ENCODE measurements at regions not wholly inside any gene's neighbourhood (a gene's known extent, or its start where the extent isn't known, plus 50 kb on each side); places are given as distances from the start of the nearest gene placed in this dataset.

DNA sequence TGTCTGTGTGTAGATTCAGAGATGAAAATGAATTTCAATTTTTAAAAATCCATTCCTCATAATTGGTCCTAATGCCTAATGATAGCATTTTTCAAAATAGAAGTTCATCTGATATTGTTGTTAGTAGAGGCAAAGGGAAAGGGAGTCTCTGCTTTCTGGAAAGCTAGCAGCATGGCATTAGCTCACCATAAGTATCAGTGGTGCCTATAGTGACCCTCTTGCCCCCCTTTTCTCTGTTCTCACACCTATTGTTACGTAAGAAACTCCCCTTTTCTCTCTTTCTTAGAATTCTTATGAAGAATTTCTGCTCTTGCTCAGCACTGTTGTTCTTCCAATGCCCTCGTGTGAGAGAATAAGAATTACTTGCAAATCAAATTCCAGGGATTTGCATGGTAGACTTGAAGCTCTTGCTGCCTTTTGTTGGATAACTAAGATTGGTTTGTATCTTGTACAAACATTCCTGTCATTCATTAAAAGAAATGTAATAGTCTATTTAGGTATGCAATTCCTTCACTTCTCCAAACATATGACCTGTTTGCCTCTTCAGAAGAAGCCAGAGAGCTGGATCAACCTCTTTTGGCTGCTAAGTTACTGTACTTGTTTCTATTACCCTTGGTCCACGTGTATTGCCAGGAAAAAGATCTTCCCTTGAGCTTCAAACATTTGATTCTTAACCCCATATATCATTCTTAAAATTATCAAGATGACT lies 69.2 kb upstream of the MAGI3 start:
- DNase-seq (ENCODE audit: insufficient read length): no peak
- TF ChIP-seq POLR2A (IDR thresholded peaks at IDR 0.05; ENCODE audit: low read depth, low read length): no peak
- no peak for TF ChIP-seq TAF1 (IDR thresholded peaks at IDR 0.05; ENCODE audit: borderline replicate concordance, low read depth, low read length)
- TF ChIP-seq POLR2AphosphoS5 (IDR thresholded peaks at IDR 0.05; ENCODE audit: low read depth, low read length): no peak
- FAIRE-seq: no peak

GRCh38 chr1:113321771-113322387 lies 68.4 kb upstream of the MAGI3 start:
- no peak for DNase-seq (ENCODE audit: insufficient read length)
- no peak for FAIRE-seq
- TF ChIP-seq TAF1 (IDR thresholded peaks at IDR 0.05; ENCODE audit: borderline replicate concordance, low read depth, low read length) (no peak), POLR2A (IDR thresholded peaks at IDR 0.05; ENCODE audit: low read depth, low read length) (no peak), POLR2AphosphoS5 (IDR thresholded peaks at IDR 0.05; ENCODE audit: low read depth, low read length) (no peak)

DNA sequence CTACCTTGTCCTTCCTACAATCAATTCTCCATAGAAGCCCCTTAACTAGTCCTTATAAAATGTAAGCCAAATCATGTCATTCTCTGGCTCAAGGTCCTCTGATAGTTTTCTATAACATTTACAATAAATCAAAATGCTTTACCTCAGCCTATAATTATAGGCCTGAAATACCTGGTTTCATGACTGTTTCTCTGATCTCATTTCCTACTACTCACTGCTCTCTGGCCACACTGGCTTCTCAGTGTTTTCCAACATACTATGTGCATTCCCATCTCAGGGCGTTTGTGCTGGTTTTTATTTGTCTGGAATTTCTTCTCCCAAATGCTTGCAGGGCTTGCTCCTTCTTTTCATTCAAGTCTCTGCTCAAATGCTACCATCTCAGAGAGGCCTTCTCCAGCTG lies 67.9 kb upstream of the MAGI3 start:
- no peak for TF ChIP-seq POLR2A (IDR thresholded peaks at IDR 0.05; ENCODE audit: low read depth, low read length)
- no peak for TF ChIP-seq POLR2AphosphoS5 (IDR thresholded peaks at IDR 0.05; ENCODE audit: low read depth, low read length)
- no peak for TF ChIP-seq TAF1 (IDR thresholded peaks at IDR 0.05; ENCODE audit: borderline replicate concordance, low read depth, low read length)
- FAIRE-seq (no peak), DNase-seq (ENCODE audit: insufficient read length) (no peak)

DNA sequence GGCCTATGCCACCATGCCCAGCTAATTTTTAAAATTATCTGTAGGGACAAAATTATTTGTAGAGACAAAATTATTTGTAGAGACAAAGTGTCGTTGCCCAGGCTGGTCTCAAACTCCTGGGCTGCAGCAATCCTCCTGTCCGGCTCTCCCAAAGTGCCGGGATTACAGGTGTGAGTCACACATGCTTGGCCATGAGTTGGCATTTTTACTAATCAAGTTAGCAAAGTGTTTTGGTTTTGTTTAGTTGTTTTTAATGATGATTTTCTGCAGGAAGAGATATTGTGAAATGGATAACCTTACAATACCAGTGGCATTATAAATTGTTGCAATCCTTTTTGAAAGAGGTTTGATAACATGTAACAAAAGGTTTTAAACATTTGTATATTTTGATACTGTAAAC lies 65.3 kb upstream of the MAGI3 start:
- FAIRE-seq (no peak), DNase-seq (ENCODE audit: insufficient read length) (no peak)
- TF ChIP-seq TAF1 (IDR thresholded peaks at IDR 0.05; ENCODE audit: borderline replicate concordance, low read depth, low read length) (no peak), POLR2AphosphoS5 (IDR thresholded peaks at IDR 0.05; ENCODE audit: low read depth, low read length) (no peak), POLR2A (IDR thresholded peaks at IDR 0.05; ENCODE audit: low read depth, low read length) (no peak)

DNA sequence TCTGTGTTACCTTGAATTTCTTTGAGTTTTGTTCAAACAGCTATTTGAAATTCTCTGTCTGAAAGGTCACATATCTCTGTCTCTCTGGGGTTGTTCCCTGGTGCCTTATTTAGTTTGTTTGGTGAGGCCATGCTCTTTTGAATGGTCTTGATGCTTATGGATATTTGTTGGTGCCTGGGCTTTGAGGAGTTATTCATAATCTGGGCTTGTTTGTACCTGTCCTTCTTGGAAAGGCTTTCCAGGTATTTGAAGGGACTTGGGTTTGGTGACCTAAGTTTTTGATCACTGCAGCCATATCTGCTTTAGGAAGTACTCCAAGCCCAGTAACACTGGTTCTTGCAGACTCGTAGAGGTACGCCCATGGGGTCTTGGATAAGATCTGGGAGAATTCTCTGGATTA lies 63.3 kb upstream of the MAGI3 start:
- DNase-seq (ENCODE audit: insufficient read length) (no peak), FAIRE-seq (no peak)
- no peak for TF ChIP-seq POLR2A (IDR thresholded peaks at IDR 0.05; ENCODE audit: low read depth, low read length)
- TF ChIP-seq TAF1 (IDR thresholded peaks at IDR 0.05; ENCODE audit: borderline replicate concordance, low read depth, low read length): no peak
- TF ChIP-seq POLR2AphosphoS5 (IDR thresholded peaks at IDR 0.05; ENCODE audit: low read depth, low read length): no peak

GRCh38 chr1:113333056-113333455 lies 57.3 kb upstream of the MAGI3 start:
- FAIRE-seq (no peak), DNase-seq (ENCODE audit: insufficient read length) (no peak)
- TF ChIP-seq POLR2AphosphoS5 (IDR thresholded peaks at IDR 0.05; ENCODE audit: low read depth, low read length) (no peak), POLR2A (IDR thresholded peaks at IDR 0.05; ENCODE audit: low read depth, low read length) (no peak), TAF1 (IDR thresholded peaks at IDR 0.05; ENCODE audit: borderline replicate concordance, low read depth, low read length) (no peak)

DNA sequence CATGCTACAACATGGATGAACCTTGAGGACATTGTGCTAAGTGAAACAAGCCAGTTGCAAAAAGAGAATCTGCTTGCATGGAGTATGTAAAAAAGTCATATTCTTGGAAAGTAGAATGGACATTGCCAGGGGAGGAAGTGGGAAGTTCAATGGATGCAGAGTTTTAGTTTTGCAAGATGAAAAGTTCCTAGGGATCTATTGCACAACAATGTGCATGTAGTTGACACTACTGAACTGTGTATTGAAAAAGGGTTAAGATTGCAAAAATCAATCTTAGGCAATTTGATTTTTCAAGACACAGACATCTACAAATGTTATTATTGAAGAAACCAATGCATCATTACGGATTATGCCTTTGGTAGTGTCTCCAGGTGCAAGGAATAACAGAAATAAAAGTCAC lies 50.3 kb upstream of the MAGI3 start:
- FAIRE-seq: no peak
- TF ChIP-seq POLR2A (IDR thresholded peaks at IDR 0.05; ENCODE audit: low read depth, low read length) (no peak), POLR2AphosphoS5 (IDR thresholded peaks at IDR 0.05; ENCODE audit: low read depth, low read length) (no peak), TAF1 (IDR thresholded peaks at IDR 0.05; ENCODE audit: borderline replicate concordance, low read depth, low read length) (no peak)
- no peak for DNase-seq (ENCODE audit: insufficient read length)
